GM23338 (cell line): ENCODE measurements at regions not wholly inside any gene's neighbourhood (a gene's known extent, or its start where the extent isn't known, plus 50 kb on each side); places are given as distances from the start of the nearest gene placed in this dataset.

Experiments
- ATAC-seq: fragments of 200-7000 bp; cut with Tn5 transposase; 3 replicates; pipeline ENCODE4 v1.9.1; 2020
- DNase-seq: peaks from one replicate; pipeline ENCODE4 v3.0.0-alpha.2; 2015; ENCODE audit warnings: low spot score
- H2AFZ ChIP-seq: fragments of 200-600 bp; sonication (generic); 2 replicates; pipeline ENCODE4 v1.8.0; 2016; ENCODE audit warnings: antibody characterized with exemption, mild to moderate bottlenecking, moderate library complexity
- H3F3A ChIP-seq: fragments of 200-600 bp; sonication (generic); replicated peaks from 2 replicates; pipeline ENCODE4 v1.8.0; 2017; ENCODE audit warnings: antibody characterized with exemption, mixed run types, low read depth
- H3K27ac ChIP-seq: fragments of 200-600 bp; sonication (generic); 2 replicates; pipeline ENCODE4 v1.6.1; 2016; ENCODE audit warnings: low read depth
- H3K27me3 ChIP-seq: fragments of 200-600 bp; sonication (generic); 2 replicates; pipeline ENCODE4 v1.8.0; 2016; ENCODE audit warnings: mild to moderate bottlenecking, mixed run types, moderate library complexity; ENCODE audit not compliant: insufficient read depth
- H3K36me3 ChIP-seq: fragments of 200-600 bp; sonication (generic); 2 replicates; pipeline ENCODE4 v1.8.0; 2016; ENCODE audit warnings: mild to moderate bottlenecking; ENCODE audit not compliant: insufficient read depth
- H3K4me1 ChIP-seq: fragments of 200-600 bp; sonication (generic); 2 replicates; pipeline ENCODE4 v1.8.0; 2016; ENCODE audit warnings: mild to moderate bottlenecking, moderate library complexity; ENCODE audit not compliant: insufficient read depth
- H3K4me2 ChIP-seq: fragments of 200-600 bp; sonication (generic); 2 replicates; pipeline ENCODE4 v1.7.1; 2017; ENCODE audit warnings: mixed run types
- H3K4me3 ChIP-seq: fragments of 200-600 bp; sonication (generic); 2 replicates; pipeline ENCODE4 v1.6.1; 2016; ENCODE audit warnings: mixed run types
- H3K79me2 ChIP-seq: fragments of 200-600 bp; sonication (generic); replicated peaks from 2 replicates; pipeline ENCODE4 v1.8.0; 2017; ENCODE audit warnings: mild to moderate bottlenecking; ENCODE audit not compliant: insufficient read depth
- H3K9me2 ChIP-seq: fragments of 200-600 bp; sonication (generic); 2 replicates; pipeline ENCODE4 v1.8.0; 2017; ENCODE audit not compliant: insufficient read depth
- H4K20me1 ChIP-seq: fragments of 200-600 bp; sonication (generic); replicated peaks from 2 replicates; pipeline ENCODE4 v1.8.0; 2017; ENCODE audit warnings: mild to moderate bottlenecking; ENCODE audit not compliant: insufficient read depth
- H3K27ac Mint-ChIP-seq: 2 replicates; pipeline ENCODE4 v1.8.0; 2020; ENCODE audit warnings: inconsistent platforms, mild to moderate bottlenecking, moderate library complexity, mixed read lengths
- H3K27me3 Mint-ChIP-seq: 3 replicates; pipeline ENCODE4 v1.8.0; 2022; ENCODE audit warnings: low read depth, mild to moderate bottlenecking, moderate library complexity, mixed read lengths, inconsistent platforms; ENCODE audit not compliant: insufficient read depth, poor library complexity
- H3K36me3 Mint-ChIP-seq: 3 replicates; pipeline ENCODE4 v1.8.0; 2021; ENCODE audit warnings: low read depth, mild to moderate bottlenecking, inconsistent platforms, moderate library complexity, mixed read lengths
- H3K4me1 Mint-ChIP-seq: 3 replicates; pipeline ENCODE4 v1.8.0; 2020; ENCODE audit warnings: mild to moderate bottlenecking, inconsistent platforms, mixed read lengths
- H3K4me3 Mint-ChIP-seq: 3 replicates; pipeline ENCODE4 v1.8.0; 2021; ENCODE audit warnings: moderate library complexity, mild to moderate bottlenecking, inconsistent platforms, mixed read lengths
- H3K9me3 Mint-ChIP-seq: 3 replicates; pipeline ENCODE4 v1.8.0; 2020; ENCODE audit warnings: moderate library complexity, mild to moderate bottlenecking, inconsistent platforms, mixed read lengths
- ETS1 ChIP-seq: IDR thresholded peaks from 2 replicates; pipeline ENCODE4 v1.6.1; 2016; ENCODE audit warnings: antibody characterized with exemption
- EZH2 ChIP-seq: fragments of 200-600 bp; sonication (generic); IDR thresholded peaks from one replicate; pipeline ENCODE4 v1.8.0; 2017; ENCODE audit warnings: antibody characterized with exemption, mild to moderate bottlenecking, low read depth; ENCODE audit not compliant: unreplicated experiment
- JUNB ChIP-seq: IDR thresholded peaks from one replicate; pipeline ENCODE4 v1.6.1; 2016; ENCODE audit warnings: antibody characterized with exemption; ENCODE audit not compliant: unreplicated experiment
- NANOG ChIP-seq: IDR thresholded peaks from 2 replicates; pipeline ENCODE4 v1.6.1; 2016; ENCODE audit warnings: antibody characterized with exemption, borderline replicate concordance
- POLR2AphosphoS5 ChIP-seq: IDR thresholded peaks from 2 replicates; pipeline ENCODE4 v1.6.1; 2016; ENCODE audit warnings: antibody characterized with exemption, low read depth
- ZNF114 ChIP-seq: fragments of 250-450 bp; sonication (Bioruptor Pico); IDR thresholded peaks from 2 replicates; pipeline ENCODE4 v1.5.0; 2020; ENCODE audit warnings: mild to moderate bottlenecking, moderate library complexity
- ZNF331 ChIP-seq: fragments of 250-450 bp; sonication (Bioruptor Pico); IDR thresholded peaks from 2 replicates; pipeline ENCODE4 v1.5.0; 2020; ENCODE audit warnings: low read depth, mild to moderate bottlenecking, moderate library complexity
- ZNF462 ChIP-seq: fragments of 250-450 bp; sonication (Bioruptor Pico); IDR thresholded peaks from 2 replicates; pipeline ENCODE4 v1.5.0; 2020; ENCODE audit warnings: mild to moderate bottlenecking, moderate library complexity

- TF ChIP-seq ZNF462 (CRISPR knock-in tag) (no peak), NANOG (no peak), JUNB (no peak), ZNF114 (CRISPR knock-in tag) (no peak)
These were observed 562.9 kb upstream of the ACO1 start (continued) for GRCh38 chr9:31821583-31821982.

- H3K4me3 ChIP-seq, result no peak overlapping the region
- H3K27me3 Mint-ChIP-seq, result peaks cover 3% of the 10 kb centered on the region
- ATAC-seq (no peak), DNase-seq (no peak)
- no peaks in the 10 kb centered on the region for H3F3A ChIP-seq
- H3K36me3 Mint-ChIP-seq, result peaks cover 9% of the 10 kb centered on the region
- H3K9me2 ChIP-seq, result 0 out of 2 replicates have a peak, but pooled peaks cover 3% of the 10 kb centered on the region
- H3K27me3 ChIP-seq, result no peaks in the 10 kb centered on the region
- H3K4me2 ChIP-seq, result no peak overlapping the region
- H3K36me3 ChIP-seq, result no peaks in the 10 kb centered on the region
- H3K9me3 Mint-ChIP-seq, result peaks cover 23% of the 10 kb centered on the region
- peaks cover 3% of the 10 kb centered on the region; the same call in 1 of the 3 replicates for H3K4me1 Mint-ChIP-seq
- H3K79me2 ChIP-seq, result no peaks in the 10 kb centered on the region
- no peak overlapping the region for H2AFZ ChIP-seq
- no peak overlapping the region for H3K4me3 Mint-ChIP-seq
- H3K27ac Mint-ChIP-seq, result no peak overlapping the region
- H3K27ac ChIP-seq, result no peak overlapping the region
- H3K4me1 ChIP-seq, result peaks cover 9% of the 10 kb centered on the region; the same call in 1 of the 2 replicates
- H4K20me1 ChIP-seq, result no peaks in the 10 kb centered on the region
- TF ChIP-seq EZH2 (no peak), ZNF331 (CRISPR knock-in tag) (no peak), ZNF462 (CRISPR knock-in tag) (no peak), NANOG (no peak), ETS1 (no peak), POLR2AphosphoS5 (no peak)
These were observed 561.1 kb upstream of the ACO1 start for GRCh38 chr9:31823365-31823764.
